BE2C (cell line): ENCODE measurements at regions not wholly inside any gene's neighbourhood (a gene's known extent, or its start where the extent isn't known, plus 50 kb on each side); places are given as distances from the start of the nearest gene placed in this dataset.

Experiments
- DNase-seq: peaks from one replicate; pipeline ENCODE4 v3.0.0-alpha.2; 2020
- H3K27me3 ChIP-seq: fragments of 250-450 bp; sonication (Bioruptor Pico); 2 replicates; pipeline ENCODE4 v1.5.1; 2020; ENCODE audit warnings: mild to moderate bottlenecking
- H3K36me3 ChIP-seq: fragments of 250-450 bp; sonication (Bioruptor Pico); 2 replicates; pipeline ENCODE4 v1.5.1; 2020; ENCODE audit warnings: mild to moderate bottlenecking
- H3K4me1 ChIP-seq: fragments of 250-450 bp; sonication (Bioruptor Pico); 2 replicates; pipeline ENCODE4 v1.5.1; 2020
- H3K4me3 ChIP-seq: 2 replicates; pipeline ENCODE4 v1.5.1; 2011; ENCODE audit warnings: low read depth, low read length
- H3K9me3 ChIP-seq: fragments of 250-450 bp; sonication (Bioruptor Pico); 2 replicates; pipeline ENCODE4 v1.5.1; 2020
- CTCF ChIP-seq: IDR thresholded peaks from 2 replicates; pipeline ENCODE4 v1.5.1; 2012; ENCODE audit warnings: mild to moderate bottlenecking, low read depth, low read length

GRCh38 chr1:113248494-113248893, 141.8 kb upstream of the MAGI3 start:
- no peaks in the 10 kb centered on the region for H3K9me3 ChIP-seq
- DNase-seq: no peak
- H3K27me3 ChIP-seq: no peaks in the 10 kb centered on the region
- no peak for TF ChIP-seq CTCF
- peaks cover 2% of the 10 kb centered on the region; the same call in 1 of the 2 replicates for H3K4me1 ChIP-seq
- H3K36me3 ChIP-seq: no peaks in the 10 kb centered on the region
- no peak overlapping the region for H3K4me3 ChIP-seq

- TF ChIP-seq CTCF: no peak
- H3K4me3 ChIP-seq: no peak overlapping the region
- H3K36me3 ChIP-seq: no peaks in the 10 kb centered on the region
- no peaks in the 10 kb centered on the region for H3K27me3 ChIP-seq
- H3K9me3 ChIP-seq: no peaks in the 10 kb centered on the region
- no peaks in the 10 kb centered on the region; the same call in 1 of the 2 replicates for H3K4me1 ChIP-seq
- no peak for DNase-seq
Observed at GRCh38 chr1:113250161-113250560, 140.2 kb upstream of the MAGI3 start.

GRCh38 chr1:113252166-113252565, 138.1 kb upstream of the MAGI3 start:
- H3K27me3 ChIP-seq: no peaks in the 10 kb centered on the region
- no peak for DNase-seq
- no peak overlapping the region for H3K4me3 ChIP-seq
- no peak for TF ChIP-seq CTCF
- no peaks in the 10 kb centered on the region for H3K36me3 ChIP-seq
- no peaks in the 10 kb centered on the region; the same call in 1 of the 2 replicates for H3K4me1 ChIP-seq
- H3K9me3 ChIP-seq: no peaks in the 10 kb centered on the region

GRCh38 chr1:113253187-113253586, 137.1 kb upstream of the MAGI3 start:
- no peaks in the 10 kb centered on the region for H3K36me3 ChIP-seq
- no peaks in the 10 kb centered on the region for H3K9me3 ChIP-seq
- H3K4me3 ChIP-seq: no peak overlapping the region
- H3K4me1 ChIP-seq: no peaks in the 10 kb centered on the region; the same call in 1 of the 2 replicates
- no peak for TF ChIP-seq CTCF
- no peaks in the 10 kb centered on the region for H3K27me3 ChIP-seq
- DNase-seq: no peak

GRCh38 chr1:113253590-113253989, 136.7 kb upstream of the MAGI3 start:
- Histone ChIP-seq H3K27me3 (no peaks in the 10 kb centered on the region), H3K9me3 (no peaks in the 10 kb centered on the region), H3K36me3 (no peaks in the 10 kb centered on the region), H3K4me3 (no peak overlapping the region), H3K4me1 (no peaks in the 10 kb centered on the region; the same call in 1 of the 2 replicates)
- no peak for TF ChIP-seq CTCF
- DNase-seq: no peak

GRCh38 chr1:113255038-113255719, 135.1 kb upstream of the MAGI3 start:
- no peaks in the 10 kb centered on the region for H3K36me3 ChIP-seq
- DNase-seq: no peak

More at GRCh38 chr1:113255038-113255719, 135.1 kb upstream of the MAGI3 start:
- Histone ChIP-seq H3K27me3 (no peaks in the 10 kb centered on the region), H3K9me3 (no peaks in the 10 kb centered on the region), H3K4me3 (no peak overlapping the region), H3K4me1 (no peaks in the 10 kb centered on the region)
- TF ChIP-seq CTCF: no peak
